ENCODE measurements at regions not wholly inside any gene's neighbourhood (a gene's known extent, or its start where the extent isn't known, plus 50 kb on each side); places are given as distances from the start of the nearest gene placed in this dataset.

GRCh38 chr21:38664841-38665240 lies 140.9 kb upstream of the ETS2 start:
- Histone ChIP-seq H2AFZ (ENCODE audit: low read length) (no peak overlapping the region), H3K36me3 (ENCODE audit: low read depth, low read length) (no peaks in the 10 kb centered on the region), H3K4me2 (ENCODE audit: low read length) (no peak overlapping the region), H3K9ac (ENCODE audit: low read length) (no peak overlapping the region), H3K27me3 (ENCODE audit: low read length) (peaks cover 52% of the 10 kb centered on the region), H3K9me2 (replicated peaks; ENCODE audit: low read length) (no peaks in the 10 kb centered on the region), H3F3A (ENCODE audit: low read length, unreplicated experiment) (no peaks in the 10 kb centered on the region), H3K27ac (ENCODE audit: low read length) (no peak overlapping the region), H3K79me2 (ENCODE audit: low read length) (no peaks in the 10 kb centered on the region), H3K4me1 (ENCODE audit: insufficient read depth, low read length) (no peaks in the 10 kb centered on the region), H3K9me3 (ENCODE audit: low read length) (no peaks in the 10 kb centered on the region), H4K20me1 (ENCODE audit: low read length) (no peaks in the 10 kb centered on the region), H3K4me3 (ENCODE audit: low read length) (no peak overlapping the region)
- BruUV-seq (replicated peaks): no TSS peak
- ChIA-PET POLR2A (ENCODE audit: unreplicated experiment) (no interaction called here), CTCF (no interaction called here)
- ATAC-seq (no peak), DNase-seq (no peak)
- intact Hi-C loops (cut with micrococcal nuclease): no loop called here
- TF ChIP-seq, protein P1, sequence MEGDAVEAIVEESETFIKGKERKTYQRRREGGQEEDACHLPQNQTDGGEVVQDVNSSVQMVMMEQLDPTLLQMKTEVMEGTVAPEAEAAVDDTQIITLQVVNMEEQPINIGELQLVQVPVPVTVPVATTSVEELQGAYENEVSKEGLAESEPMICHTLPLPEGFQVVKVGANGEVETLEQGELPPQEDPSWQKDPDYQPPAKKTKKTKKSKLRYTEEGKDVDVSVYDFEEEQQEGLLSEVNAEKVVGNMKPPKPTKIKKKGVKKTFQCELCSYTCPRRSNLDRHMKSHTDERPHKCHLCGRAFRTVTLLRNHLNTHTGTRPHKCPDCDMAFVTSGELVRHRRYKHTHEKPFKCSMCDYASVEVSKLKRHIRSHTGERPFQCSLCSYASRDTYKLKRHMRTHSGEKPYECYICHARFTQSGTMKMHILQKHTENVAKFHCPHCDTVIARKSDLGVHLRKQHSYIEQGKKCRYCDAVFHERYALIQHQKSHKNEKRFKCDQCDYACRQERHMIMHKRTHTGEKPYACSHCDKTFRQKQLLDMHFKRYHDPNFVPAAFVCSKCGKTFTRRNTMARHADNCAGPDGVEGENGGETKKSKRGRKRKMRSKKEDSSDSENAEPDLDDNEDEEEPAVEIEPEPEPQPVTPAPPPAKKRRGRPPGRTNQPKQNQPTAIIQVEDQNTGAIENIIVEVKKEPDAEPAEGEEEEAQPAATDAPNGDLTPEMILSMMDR (conservative IDR thresholded peaks at IDR 0.05; ENCODE audit: low read depth, low read length): no peak
- TF ChIP-seq EZH2 (IDR thresholded peaks at IDR 0.05; ENCODE audit: low read length, unreplicated experiment): no peak
- no peak for TF ChIP-seq EZH2phosphoT487 (IDR thresholded peaks at IDR 0.05; ENCODE audit: borderline replicate concordance, low read length)

DNA sequence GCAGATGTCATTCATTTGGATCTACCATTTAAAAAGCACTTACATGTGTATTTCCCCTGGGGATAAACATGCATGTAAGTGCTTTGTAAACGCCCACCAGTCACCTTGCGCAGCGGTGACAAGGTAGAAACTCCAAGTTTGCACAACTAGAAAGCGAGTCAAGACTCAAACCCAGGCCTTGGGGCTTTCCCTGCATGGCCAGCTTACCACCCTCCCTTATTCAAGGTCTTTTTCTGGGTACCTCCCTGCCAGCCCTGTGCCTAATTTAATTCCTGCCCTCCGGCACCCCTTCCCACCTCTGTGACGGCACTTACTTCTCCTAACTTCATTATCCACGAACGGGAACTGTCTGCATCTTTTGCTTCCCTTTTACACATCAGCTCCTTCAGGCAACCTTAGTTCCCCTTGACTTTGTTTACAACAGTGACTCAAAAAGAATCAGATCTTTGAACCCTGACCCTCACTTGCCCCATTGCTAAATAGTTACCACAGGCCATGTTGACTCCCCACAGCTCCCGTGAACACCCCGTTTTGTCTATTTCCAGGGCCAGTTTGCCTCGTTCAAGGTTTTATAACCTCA lies 138.3 kb upstream of the ETS2 start:
- intact Hi-C loops (cut with micrococcal nuclease): no loop called here
- no peak for DNase-seq
- TF ChIP-seq, protein P1 (conservative IDR thresholded peaks at IDR 0.05; ENCODE audit: low read depth, low read length): no peak
- TF ChIP-seq EZH2phosphoT487 (IDR thresholded peaks at IDR 0.05; ENCODE audit: borderline replicate concordance, low read length): no peak
- no peak for TF ChIP-seq EZH2 (IDR thresholded peaks at IDR 0.05; ENCODE audit: low read length, unreplicated experiment)
- H3K4me1 ChIP-seq (ENCODE audit: insufficient read depth, low read length): no peaks in the 10 kb centered on the region
- H4K20me1 ChIP-seq (ENCODE audit: low read length): no peaks in the 10 kb centered on the region
- no peak overlapping the region for H3K9ac ChIP-seq (ENCODE audit: low read length)
- POLR2A ChIA-PET (ENCODE audit: unreplicated experiment): no interaction called here
- no peaks in the 10 kb centered on the region for H3K9me2 ChIP-seq (replicated peaks; ENCODE audit: low read length)
- H3K9me3 ChIP-seq (ENCODE audit: low read length): no peaks in the 10 kb centered on the region
- CTCF ChIA-PET: no interaction called here
- no peaks in the 10 kb centered on the region for H3K36me3 ChIP-seq (ENCODE audit: low read depth, low read length)
- no peak overlapping the region for H3K4me2 ChIP-seq (ENCODE audit: low read length)
- H3K4me3 ChIP-seq (ENCODE audit: low read length): no peak overlapping the region
- H3K79me2 ChIP-seq (ENCODE audit: low read length): no peaks in the 10 kb centered on the region
- no peak for ATAC-seq
- H3F3A ChIP-seq (ENCODE audit: low read length, unreplicated experiment): no peaks in the 10 kb centered on the region
- no TSS peak for BruUV-seq (replicated peaks)
- peaks cover 59% of the 10 kb centered on the region for H3K27me3 ChIP-seq (ENCODE audit: low read length)
- no peak overlapping the region for H2AFZ ChIP-seq (ENCODE audit: low read length)
- H3K27ac ChIP-seq (ENCODE audit: low read length): no peak overlapping the region

DNA sequence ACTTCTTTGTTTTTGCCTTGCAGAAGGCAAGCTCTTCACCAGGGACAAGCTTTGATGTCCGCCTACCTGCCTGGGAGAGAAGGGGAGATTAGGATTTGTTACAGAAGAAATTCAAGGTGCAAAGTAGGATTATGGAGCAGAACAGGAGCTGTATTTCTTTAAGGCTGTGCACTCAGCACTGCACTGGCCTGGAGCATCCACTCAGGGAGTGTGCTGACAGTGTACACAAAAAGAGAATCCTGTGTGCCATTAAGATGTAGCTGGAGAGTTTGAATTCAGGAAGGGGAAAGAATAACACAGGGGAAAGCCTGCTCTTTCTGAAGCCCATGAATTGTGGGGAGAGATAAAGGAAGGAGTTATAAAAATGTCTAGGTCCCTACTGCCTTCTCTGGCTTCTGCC lies 137.7 kb upstream of the ETS2 start:
- H3K9me3 ChIP-seq (ENCODE audit: low read length): no peaks in the 10 kb centered on the region
- H3K36me3 ChIP-seq (ENCODE audit: low read depth, low read length): no peaks in the 10 kb centered on the region
- H4K20me1 ChIP-seq (ENCODE audit: low read length): no peaks in the 10 kb centered on the region
- H2AFZ ChIP-seq (ENCODE audit: low read length): no peak overlapping the region
- BruUV-seq (replicated peaks): no TSS peak
- H3F3A ChIP-seq (ENCODE audit: low read length, unreplicated experiment): no peaks in the 10 kb centered on the region
- intact Hi-C loops (cut with micrococcal nuclease): loop anchor here (2.0 kb wide), 1 partner anchor 459 kb away; no protein-coding TSS in a partner anchor
- no peaks in the 10 kb centered on the region for H3K4me1 ChIP-seq (ENCODE audit: insufficient read depth, low read length)
- no peak overlapping the region for H3K27ac ChIP-seq (ENCODE audit: low read length)
- peaks cover 59% of the 10 kb centered on the region for H3K27me3 ChIP-seq (ENCODE audit: low read length)
- H3K4me2 ChIP-seq (ENCODE audit: low read length): no peak overlapping the region
- no peaks in the 10 kb centered on the region for H3K9me2 ChIP-seq (replicated peaks; ENCODE audit: low read length)
- no peaks in the 10 kb centered on the region for H3K79me2 ChIP-seq (ENCODE audit: low read length)
- DNase-seq (no peak), ATAC-seq (no peak)
- no peak overlapping the region for H3K9ac ChIP-seq (ENCODE audit: low read length)
- TF ChIP-seq EZH2phosphoT487 (IDR thresholded peaks at IDR 0.05; ENCODE audit: borderline replicate concordance, low read length) (no peak), EZH2 (IDR thresholded peaks at IDR 0.05; ENCODE audit: low read length, unreplicated experiment) (no peak)
- TF ChIP-seq, protein P1 (conservative IDR thresholded peaks at IDR 0.05; ENCODE audit: low read depth, low read length): no peak
- POLR2A ChIA-PET (ENCODE audit: unreplicated experiment): no interaction called here
- CTCF ChIA-PET: no interaction called here
- no peak overlapping the region for H3K4me3 ChIP-seq (ENCODE audit: low read length)
